OCI-LY1 (cell line): ENCODE measurements at regions not wholly inside any gene's neighbourhood (a gene's known extent, or its start where the extent isn't known, plus 50 kb on each side); places are given as distances from the start of the nearest gene placed in this dataset.
"Not testable (repeated sequence)": the region's sequence is repeated elsewhere in the genome, so short reads cannot be mapped to it uniquely, and the experiment has no call there.

Experiments used
- H2AFZ ChIP-seq: fragments of 200-600 bp; sonication (generic), shearing (Covaris generic); 2 replicates; pipeline ENCODE4 v1.6.0; 2014; ENCODE audit warnings: antibody characterized with exemption, mild to moderate bottlenecking, low read length
- H3F3A ChIP-seq: fragments of 200-600 bp; sonication (generic), shearing (Covaris generic); 2 replicates; pipeline ENCODE4 v1.6.0; 2014; ENCODE audit warnings: mild to moderate bottlenecking, antibody characterized with exemption, low read length, moderate library complexity; ENCODE audit not compliant: insufficient read depth
- H3K27ac ChIP-seq: fragments of 200-600 bp; sonication (generic); 2 replicates; pipeline ENCODE4 v1.5.1; 2014; ENCODE audit warnings: low read length, mixed run types, mild to moderate bottlenecking, low read depth; ENCODE audit not compliant: poor library complexity, severe bottlenecking
- H3K27me3 ChIP-seq: fragments of 200-600 bp; sonication (generic); 2 replicates; pipeline ENCODE4 v1.6.0; 2014; ENCODE audit warnings: antibody characterized with exemption, mild to moderate bottlenecking, low read length, moderate library complexity; ENCODE audit not compliant: insufficient read depth
- H3K36me3 ChIP-seq: fragments of 200-600 bp; sonication (generic); 2 replicates; pipeline ENCODE4 v1.6.1; 2014; ENCODE audit warnings: mild to moderate bottlenecking, antibody characterized with exemption, low read length, moderate library complexity, mixed read lengths; ENCODE audit not compliant: insufficient read depth
- H3K4me1 ChIP-seq: fragments of 200-600 bp; sonication (generic); 2 replicates; pipeline ENCODE4 v1.5.1; 2014; ENCODE audit warnings: mild to moderate bottlenecking, low read length, moderate library complexity; ENCODE audit not compliant: insufficient read depth, severe bottlenecking
- H3K4me2 ChIP-seq: fragments of 200-600 bp; sonication (generic), shearing (Covaris generic); 2 replicates; pipeline ENCODE4 v1.6.1; 2014; ENCODE audit warnings: low read length
- H3K4me3 ChIP-seq: fragments of 200-600 bp; sonication (generic); 2 replicates; pipeline ENCODE4 v1.5.1; 2014; ENCODE audit warnings: low read length, low read depth, mild to moderate bottlenecking, mixed read lengths; ENCODE audit not compliant: poor library complexity, severe bottlenecking
- H3K79me2 ChIP-seq: fragments of 200-600 bp; shearing (Covaris generic); 2 replicates; pipeline ENCODE4 v1.6.1; 2016; ENCODE audit warnings: mixed run types, low read length, mixed read lengths; ENCODE audit not compliant: insufficient read depth
- H3K9ac ChIP-seq: fragments of 200-600 bp; sonication (generic), shearing (Covaris generic); 2 replicates; pipeline ENCODE4 v1.6.1; 2014; ENCODE audit warnings: mild to moderate bottlenecking, low read length, mixed read lengths
- H3K9me2 ChIP-seq: fragments of 200-600 bp; sonication (generic), shearing (Covaris generic); 2 replicates; pipeline ENCODE4 v1.6.1; 2014; ENCODE audit warnings: low read depth, mild to moderate bottlenecking, low read length, mixed read lengths
- H3K9me3 ChIP-seq: fragments of 200-600 bp; shearing (Covaris generic); 2 replicates; pipeline ENCODE4 v1.6.1; 2014; ENCODE audit warnings: low read length, mixed read lengths
- H4K20me1 ChIP-seq: fragments of 200-600 bp; sonication (generic), shearing (Covaris generic); 2 replicates; pipeline ENCODE4 v1.6.0; 2016; ENCODE audit warnings: mild to moderate bottlenecking, low read length; ENCODE audit not compliant: insufficient read depth
- CTCF ChIP-seq: fragments of 200-600 bp; sonication (generic), shearing (Covaris generic); IDR thresholded peaks from 2 replicates; pipeline ENCODE4 v1.5.1; 2017; ENCODE audit warnings: mild to moderate bottlenecking, antibody characterized with exemption, low read length, moderate library complexity, mixed read lengths
- EZH2 ChIP-seq: fragments of 200-600 bp; sonication (generic), shearing (Covaris generic); IDR thresholded peaks from 2 replicates; pipeline ENCODE4 v1.8.0; 2017; ENCODE audit warnings: borderline replicate concordance, mixed run types, mild to moderate bottlenecking, antibody characterized with exemption, low read length, moderate library complexity, mixed read lengths

GRCh38 chr14:105951399-105951798 is 425.0 kb downstream of the TMEM121 start:
- Histone ChIP-seq H3K9me3 (no peaks in the 10 kb centered on the region), H3F3A (no peaks in the 10 kb centered on the region), H3K27me3 (no peaks in the 10 kb centered on the region), H3K4me2 (no peak overlapping the region), H3K9ac (no peak overlapping the region), H3K27ac (no peak overlapping the region), H3K79me2 (no peaks in the 10 kb centered on the region), H2AFZ (no peak overlapping the region), H4K20me1 (no peaks in the 10 kb centered on the region), H3K4me3 (no peak overlapping the region), H3K4me1 (no peaks in the 10 kb centered on the region), H3K9me2 (no peaks in the 10 kb centered on the region), H3K36me3 (no peaks in the 10 kb centered on the region)
- TF ChIP-seq CTCF = no peak
- no peak for TF ChIP-seq EZH2

GRCh38 chr14:105952222-105952621 is 425.8 kb downstream of the TMEM121 start:
- no peaks in the 10 kb centered on the region for H3K27me3 ChIP-seq
- no peak overlapping the region for H3K27ac ChIP-seq
- H3K4me3 ChIP-seq = no peak overlapping the region
- no peaks in the 10 kb centered on the region for H3K4me1 ChIP-seq
- H3K9me2 ChIP-seq = no peaks in the 10 kb centered on the region
- H3K36me3 ChIP-seq = no peaks in the 10 kb centered on the region
- no peak overlapping the region for H3K4me2 ChIP-seq
- no peak overlapping the region for H3K9ac ChIP-seq
- no peaks in the 10 kb centered on the region for H4K20me1 ChIP-seq
- H2AFZ ChIP-seq = no peak overlapping the region
- H3K79me2 ChIP-seq = no peaks in the 10 kb centered on the region
- H3K9me3 ChIP-seq = no peaks in the 10 kb centered on the region
- TF ChIP-seq CTCF (no peak), EZH2 (no peak)
- no peaks in the 10 kb centered on the region for H3F3A ChIP-seq

- Histone ChIP-seq H3K9me3 (no peaks in the 10 kb centered on the region), H3K36me3 (no peaks in the 10 kb centered on the region), H3K79me2 (no peaks in the 10 kb centered on the region), H3F3A (no peaks in the 10 kb centered on the region), H3K9ac (no peak overlapping the region), H2AFZ (no peak overlapping the region), H4K20me1 (no peaks in the 10 kb centered on the region), H3K4me1 (no peaks in the 10 kb centered on the region), H3K9me2 (no peaks in the 10 kb centered on the region), H3K27me3 (no peaks in the 10 kb centered on the region), H3K4me2 (no peak overlapping the region), H3K27ac (no peak overlapping the region), H3K4me3 (no peak overlapping the region)
- TF ChIP-seq CTCF (no peak), EZH2 (no peak)
These were observed 426.4 kb downstream of the TMEM121 start for GRCh38 chr14:105952826-105953225.

- not testable (repeated sequence) for H3K79me2 ChIP-seq, H3K9ac ChIP-seq, H3K27me3 ChIP-seq, H3K4me1 ChIP-seq, H3K9me2 ChIP-seq, H4K20me1 ChIP-seq, H3K4me2 ChIP-seq, H3K27ac ChIP-seq, H2AFZ ChIP-seq, H3K4me3 ChIP-seq, H3K36me3 ChIP-seq, H3K9me3 ChIP-seq, H3F3A ChIP-seq
These were observed 435.2 kb downstream of the TMEM121 start for GRCh38 chr14:105961625-105962024.
